H1 (cell line): ENCODE measurements at regions not wholly inside any gene's neighbourhood (a gene's known extent, or its start where the extent isn't known, plus 50 kb on each side); places are given as distances from the start of the nearest gene placed in this dataset.

Source experiments
- CTCF ChIA-PET: fragments of 300-600 bp; sonication (Branson Sonifier 250); formaldehyde crosslinking; loops from one replicate; lab custom pipeline; 2021; ENCODE audit not compliant: partially characterized antibody; lab: Charles Lee
- POLR2A ChIA-PET: fragments of 300-600 bp; sonication (Branson Sonifier 250); formaldehyde crosslinking; loops from one replicate; lab custom pipeline; 2021; ENCODE audit warnings: inconsistent platforms; ENCODE audit not compliant: partially characterized antibody; lab: Charles Lee
- DNase-seq, 2 experiments: peaks; one replicate each; pipeline versions ENCODE4 v3.0.0 to v3.0.0-alpha.2; 2010 to 2022; ENCODE audit warnings: low spot score in 2 of 2, low read depth in 1 of 2, mixed read lengths in 1 of 2
- FAIRE-seq: peaks from 2 replicates; lab custom pipeline; 2011; peaks lifted over from hg19 to GRCh38; lab: Jason Lieb, UNC
- H2AFZ ChIP-seq: 2 replicates; pipeline ENCODE4 v1.8.1; 2012; ENCODE audit warnings: low read length, inconsistent platforms
- H2AK5ac ChIP-seq: 2 replicates; pipeline ENCODE4 v1.6.1; 2013; ENCODE audit warnings: low read depth, low read length
- H2BK120ac ChIP-seq: replicated peaks from 2 replicates; pipeline ENCODE3; 2013; ENCODE audit warnings: low read depth, low read length, inconsistent platforms
- H2BK12ac ChIP-seq: 2 replicates; pipeline ENCODE4 v1.6.1; 2013; ENCODE audit warnings: low read depth, low read length
- H2BK15ac ChIP-seq: 2 replicates; pipeline ENCODE4 v1.6.1; 2013; ENCODE audit warnings: low read length
- H2BK20ac ChIP-seq: 2 replicates; pipeline ENCODE4 v1.6.1; 2013; ENCODE audit warnings: low read length
- H2BK5ac ChIP-seq: 2 replicates; pipeline ENCODE4 v1.6.1; 2013; ENCODE audit warnings: low read depth, low read length
- H3K14ac ChIP-seq: 2 replicates; pipeline ENCODE4 v1.6.1; 2013; ENCODE audit warnings: inconsistent platforms; ENCODE audit not compliant: insufficient read length
- H3K18ac ChIP-seq: 2 replicates; pipeline ENCODE4 v1.6.1; 2013; ENCODE audit warnings: low read length; ENCODE audit errors: extremely low read depth
- H3K23ac ChIP-seq: 2 replicates; pipeline ENCODE4 v1.6.1; 2013; ENCODE audit warnings: inconsistent platforms; ENCODE audit not compliant: insufficient read length
- H3K23me2 ChIP-seq: 2 replicates; pipeline ENCODE4 v1.6.1; 2013; ENCODE audit warnings: low read depth, low read length
- H3K27ac ChIP-seq: 2 replicates; pipeline ENCODE4 v1.6.1; 2011; ENCODE audit warnings: low read depth, low read length, inconsistent platforms
- H3K27me3 ChIP-seq, 4 experiments: replicated peaks in 1 of 4; 1 replicate in 1 of 4; 2 replicates in 3 of 4; pipeline versions ENCODE4 v1.6.1 to v1.8.1; 2011 to 2013; ENCODE audit warnings: low read length in 3 of 4, mild to moderate bottlenecking in 3 of 4, inconsistent platforms in 2 of 4, mixed read lengths in 2 of 4, moderate library complexity in 1 of 4; ENCODE audit not compliant: control insufficient read depth in 3 of 4, insufficient read depth in 3 of 4; ENCODE audit errors: extremely low read depth in 1 of 4
- H3K36me3 ChIP-seq, 4 experiments: 2 replicates each; pipeline versions ENCODE4 v1.6.1 to v1.8.1; 2011 to 2013; ENCODE audit warnings: mild to moderate bottlenecking in 4 of 4, low read length in 3 of 4, moderate library complexity in 2 of 4, control low read depth in 1 of 4, inconsistent platforms in 1 of 4; ENCODE audit not compliant: insufficient read depth in 4 of 4, control insufficient read depth in 2 of 4
- H3K4ac ChIP-seq: replicated peaks from 2 replicates; pipeline ENCODE3; 2013; ENCODE audit warnings: low read length, low read depth, mixed read lengths, inconsistent platforms; ENCODE audit not compliant: insufficient read length
- H3K4me1 ChIP-seq, 4 experiments: replicated peaks in 1 of 4; 1 replicate in 1 of 4; 2 replicates in 3 of 4; pipeline versions ENCODE4 v1.6.1 to v1.8.1; 2011 to 2013; ENCODE audit warnings: low read length in 3 of 4, inconsistent platforms in 2 of 4, mixed read lengths in 1 of 4; ENCODE audit not compliant: insufficient read depth in 4 of 4, control insufficient read depth in 3 of 4
- H3K4me2 ChIP-seq, 2 experiments: 2 replicates each; pipeline versions ENCODE4 v1.6.1 to v1.8.1; 2011 to 2013; ENCODE audit warnings: low read depth in 2 of 2, low read length in 2 of 2, control low read depth in 1 of 2, inconsistent platforms in 1 of 2, mild to moderate bottlenecking in 1 of 2; ENCODE audit not compliant: insufficient read depth in 1 of 2
- H3K4me3 ChIP-seq, 4 experiments: fragments of 200-600, 300-600 bp in 1 of 4; sonication (generic), shearing (Covaris generic), sonication (Bioruptor Twin) in 1 of 4; 2 replicates each; pipeline versions ENCODE4 v1.5.1 to v1.8.1; 2011 to 2016; ENCODE audit warnings: low read length in 4 of 4, low read depth in 3 of 4, control low read depth in 2 of 4, inconsistent platforms in 2 of 4, mild to moderate bottlenecking in 2 of 4, mixed read lengths in 1 of 4, moderate library complexity in 1 of 4; ENCODE audit not compliant: insufficient read depth in 2 of 4; ENCODE audit errors: extremely low read depth in 1 of 4
- H3K56ac ChIP-seq: replicated peaks from 2 replicates; pipeline ENCODE3; 2013; ENCODE audit warnings: low read depth, mild to moderate bottlenecking, mixed read lengths, low read length, inconsistent platforms; ENCODE audit not compliant: insufficient read length
- H3K79me1 ChIP-seq: 2 replicates; pipeline ENCODE4 v1.6.1; 2013; ENCODE audit warnings: low read depth, low read length, control low read depth
- H3K79me2 ChIP-seq, 2 experiments: 2 replicates each; pipeline versions ENCODE4 v1.6.1 to v1.8.1; 2012 to 2013; ENCODE audit warnings: low read length in 2 of 2, mild to moderate bottlenecking in 2 of 2, inconsistent platforms in 1 of 2; ENCODE audit not compliant: insufficient read depth in 2 of 2, control insufficient read depth in 1 of 2
- H3K9ac ChIP-seq, 4 experiments: replicated peaks in 1 of 4; 1 replicate in 1 of 4; 2 replicates in 3 of 4; pipeline versions ENCODE4 v1.6.1 to v1.8.1; 2011 to 2013; ENCODE audit warnings: low read depth in 3 of 4, low read length in 3 of 4, control low read depth in 2 of 4, mild to moderate bottlenecking in 2 of 4, moderate library complexity in 2 of 4, inconsistent platforms in 1 of 4; ENCODE audit errors: extremely low read depth in 1 of 4
- H3K9me3 ChIP-seq, 2 experiments: 2 replicates each; pipeline versions ENCODE4 v1.6.1 to v1.8.1; 2012 to 2013; ENCODE audit warnings: mild to moderate bottlenecking in 2 of 2, moderate library complexity in 2 of 2, control low read depth in 1 of 2, inconsistent platforms in 1 of 2, low read depth in 1 of 2, low read length in 1 of 2, mixed read lengths in 1 of 2; ENCODE audit not compliant: insufficient read depth in 2 of 2
- H4K20me1 ChIP-seq, 2 experiments: replicated peaks in 1 of 2; 2 replicates each; pipeline versions ENCODE3 to v1.8.1; 2011 to 2013; ENCODE audit warnings: inconsistent platforms in 2 of 2, low read length in 2 of 2, mild to moderate bottlenecking in 1 of 2; ENCODE audit not compliant: insufficient read depth in 2 of 2, control insufficient read depth in 1 of 2
- H4K5ac ChIP-seq: 2 replicates; pipeline ENCODE4 v1.6.1; 2013; ENCODE audit warnings: low read length, low read depth, mixed read lengths, inconsistent platforms; ENCODE audit not compliant: insufficient read length
- H4K8ac ChIP-seq: 2 replicates; pipeline ENCODE4 v1.8.0; 2013; ENCODE audit warnings: mild to moderate bottlenecking, moderate library complexity, low read length, inconsistent platforms; ENCODE audit not compliant: insufficient read depth; ENCODE audit errors: extremely low read depth
- H4K91ac ChIP-seq: replicated peaks from 2 replicates; pipeline ENCODE3; 2013; ENCODE audit warnings: low read length, mixed read lengths, inconsistent platforms; ENCODE audit not compliant: insufficient read length
- CREB1 ChIP-seq: IDR thresholded peaks from 2 replicates; pipeline ENCODE4 v1.6.1; 2012; ENCODE audit warnings: inconsistent platforms
- KDM5A ChIP-seq: fragments of 200-600 bp; IDR thresholded peaks from 2 replicates; pipeline ENCODE4 v1.7.1; 2012; ENCODE audit warnings: mild to moderate bottlenecking, low read length, inconsistent platforms, mixed read lengths
- PHF8 ChIP-seq: fragments of 200-600 bp; sonication (generic); conservative IDR thresholded peaks from 2 replicates; pipeline ENCODE4 v1.7.1; 2012; ENCODE audit warnings: low read depth, mild to moderate bottlenecking, inconsistent platforms, low read length, moderate library complexity
- SIN3A ChIP-seq, 2 experiments: IDR thresholded peaks in 1 of 2; conservative IDR thresholded peaks in 1 of 2; 2 replicates each; pipeline ENCODE4 v1.6.1; 2011 to 2012; ENCODE audit warnings: low read length in 2 of 2, improper control_type of control experiment in 1 of 2, low read depth in 1 of 2, mild to moderate bottlenecking in 1 of 2
- WGBS, 2 experiments: shearing (Covaris generic) in 1 of 2; methylation state at CpG; one replicate each; pipeline versions ENCODE4 v1.1.6 to v1.1.7; 2013 to 2015; ENCODE audit warnings: low lambda C conversion rate in 2 of 2, mixed read lengths in 2 of 2, inconsistent platforms in 1 of 2, low coverage in 1 of 2, missing lambda C conversion rate in 1 of 2; ENCODE audit not compliant: insufficient replicate concordance in 2 of 2, insufficient coverage in 1 of 2, insufficient read length in 1 of 2; ENCODE audit errors: extremely low coverage in 1 of 2, missing lambda C conversion rate in 1 of 2; 5-methylcytosine and 5-hydroxymethylcytosine counted together
- TF ChIP-seq, protein P1 (sequence below), 3 experiments: IDR thresholded peaks; 1 replicate in 2 of 3; 2 replicates in 1 of 3; pipeline versions ENCODE4 v1.5.1 to v1.6.1; 2011; ENCODE audit warnings: low read length in 3 of 3, mild to moderate bottlenecking in 3 of 3, inconsistent platforms in 2 of 3, low read depth in 1 of 3, moderate library complexity in 1 of 3; ENCODE audit not compliant: insufficient read depth in 1 of 3; ENCODE audit errors: control extremely low read depth in 1 of 3
- TF ChIP-seq, protein P2 (sequence below): IDR thresholded peaks from 2 replicates; pipeline ENCODE4 v1.6.1; 2012; ENCODE audit warnings: low read length, inconsistent platforms
- TF ChIP-seq, protein P3 (sequence below): IDR thresholded peaks from 2 replicates; pipeline ENCODE4 v1.6.1; 2012; ENCODE audit warnings: inconsistent platforms

DNA sequence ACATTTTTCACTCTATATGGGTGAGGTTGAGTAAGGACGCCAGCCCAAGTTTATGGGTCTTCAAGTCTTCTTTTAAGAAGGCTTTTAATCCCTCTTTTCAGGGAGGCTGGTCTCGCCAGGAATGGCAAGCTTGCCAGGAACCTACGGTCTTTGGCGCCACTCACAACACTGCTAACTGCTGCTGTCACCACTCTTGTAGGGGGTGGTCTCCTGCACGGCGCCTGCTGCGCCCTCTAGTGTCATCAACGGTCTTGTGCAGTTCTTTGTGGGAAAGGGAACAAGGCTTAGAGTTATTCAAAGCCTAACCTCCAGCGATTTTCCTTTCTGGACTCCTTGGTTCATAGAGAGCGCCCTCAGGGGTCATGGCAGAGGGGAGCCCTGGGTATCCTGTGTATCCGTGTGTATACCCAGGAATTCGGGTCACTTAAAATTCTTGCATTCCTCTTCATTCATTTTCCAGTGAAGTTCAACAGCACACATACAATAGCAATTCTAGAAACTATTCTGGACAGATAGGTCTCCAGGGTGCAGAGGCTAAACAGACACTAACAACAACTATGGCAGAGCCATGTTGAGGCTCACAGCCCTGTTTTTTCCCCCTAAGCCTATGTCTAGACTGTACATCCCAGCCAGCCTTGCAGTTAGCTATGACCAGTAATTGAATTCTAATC lies 392.8 kb upstream of the CAMK1G start:
- ChIA-PET POLR2A (interaction anchor here (0.6 kb wide), 1 partner anchor 9 kb away, joined by 4 read pairs; no protein-coding TSS in a partner anchor), CTCF (interaction anchor here (0.6 to 4.8 kb wide), 32 partner anchors 8 to 894 kb away, joined by 3 to 36 read pairs (median 3); no protein-coding TSS in a partner anchor)
- H4K91ac ChIP-seq, result no peak overlapping the region
- H3K14ac ChIP-seq, result no peak overlapping the region
- no peaks in the 10 kb centered on the region for H3K79me2 ChIP-seq
- no peak overlapping the region for H4K5ac ChIP-seq
- no peaks in the 10 kb centered on the region for H3K27me3 ChIP-seq
- 15% methylated on average over 12 of the region's 12 CpGs; no CpG with 5 or more reads in 1 of the 2 experiments for WGBS, 2 experiments
- H3K36me3 ChIP-seq, result peaks cover 0 to 3% (median 1%) of the 10 kb centered on the region in 4 experiments; a peak in 2 of 8 replicates
- H2AFZ ChIP-seq, result peak overlapping the region; percentile 86; the same call in 1 of the 2 replicates
- peak; percentile 68 to 84 for DNase-seq
- H3K27ac ChIP-seq, result no peak overlapping the region
- H2BK12ac ChIP-seq, result no peak overlapping the region
- peak overlapping the region; percentile 62; the same call in 1 of the 2 replicates for H2BK5ac ChIP-seq
- H2BK20ac ChIP-seq, result 0 out of 2 replicates have a peak overlapping the region, but pooled peaks have one; percentile 50
- H3K4me1 ChIP-seq, result peaks cover 0 to 12% (median 6%) of the 10 kb centered on the region in 4 experiments; a peak in 4 of 7 replicates
- H3K9me3 ChIP-seq, result peaks cover 10 to 11% of the 10 kb centered on the region in 2 experiments
- no peak overlapping the region for H3K23ac ChIP-seq
- no peak overlapping the region for H2AK5ac ChIP-seq
- H3K4ac ChIP-seq, result no peak overlapping the region
- H3K18ac ChIP-seq, result no peak overlapping the region
- H4K8ac ChIP-seq, result no peak overlapping the region
- H3K79me1 ChIP-seq, result no peaks in the 10 kb centered on the region
- no peak overlapping the region for H3K56ac ChIP-seq
- no peak overlapping the region for H3K4me2 ChIP-seq
- no peak overlapping the region for H2BK120ac ChIP-seq
- H3K4me3 ChIP-seq, result no peak overlapping the region
- no peak overlapping the region for H3K9ac ChIP-seq
- H2BK15ac ChIP-seq, result no peak overlapping the region
- no peaks in the 10 kb centered on the region for H4K20me1 ChIP-seq
- H3K23me2 ChIP-seq, result no peaks in the 10 kb centered on the region
- peak; percentile 93 for FAIRE-seq
- TF ChIP-seq, protein P1, sequence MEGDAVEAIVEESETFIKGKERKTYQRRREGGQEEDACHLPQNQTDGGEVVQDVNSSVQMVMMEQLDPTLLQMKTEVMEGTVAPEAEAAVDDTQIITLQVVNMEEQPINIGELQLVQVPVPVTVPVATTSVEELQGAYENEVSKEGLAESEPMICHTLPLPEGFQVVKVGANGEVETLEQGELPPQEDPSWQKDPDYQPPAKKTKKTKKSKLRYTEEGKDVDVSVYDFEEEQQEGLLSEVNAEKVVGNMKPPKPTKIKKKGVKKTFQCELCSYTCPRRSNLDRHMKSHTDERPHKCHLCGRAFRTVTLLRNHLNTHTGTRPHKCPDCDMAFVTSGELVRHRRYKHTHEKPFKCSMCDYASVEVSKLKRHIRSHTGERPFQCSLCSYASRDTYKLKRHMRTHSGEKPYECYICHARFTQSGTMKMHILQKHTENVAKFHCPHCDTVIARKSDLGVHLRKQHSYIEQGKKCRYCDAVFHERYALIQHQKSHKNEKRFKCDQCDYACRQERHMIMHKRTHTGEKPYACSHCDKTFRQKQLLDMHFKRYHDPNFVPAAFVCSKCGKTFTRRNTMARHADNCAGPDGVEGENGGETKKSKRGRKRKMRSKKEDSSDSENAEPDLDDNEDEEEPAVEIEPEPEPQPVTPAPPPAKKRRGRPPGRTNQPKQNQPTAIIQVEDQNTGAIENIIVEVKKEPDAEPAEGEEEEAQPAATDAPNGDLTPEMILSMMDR (IDR thresholded peaks at IDR 0.05; ENCODE audit: control extremely low read depth in 1 of 3, insufficient read depth in 1 of 3, low read depth in 1 of 3, low read length in 3 of 3), result peak; percentile 89 to 98 (median 95)
- TF ChIP-seq CREB1, result 0 out of 2 replicates have a peak, but pooled peaks have one; percentile 28
- TF ChIP-seq, protein P2, sequence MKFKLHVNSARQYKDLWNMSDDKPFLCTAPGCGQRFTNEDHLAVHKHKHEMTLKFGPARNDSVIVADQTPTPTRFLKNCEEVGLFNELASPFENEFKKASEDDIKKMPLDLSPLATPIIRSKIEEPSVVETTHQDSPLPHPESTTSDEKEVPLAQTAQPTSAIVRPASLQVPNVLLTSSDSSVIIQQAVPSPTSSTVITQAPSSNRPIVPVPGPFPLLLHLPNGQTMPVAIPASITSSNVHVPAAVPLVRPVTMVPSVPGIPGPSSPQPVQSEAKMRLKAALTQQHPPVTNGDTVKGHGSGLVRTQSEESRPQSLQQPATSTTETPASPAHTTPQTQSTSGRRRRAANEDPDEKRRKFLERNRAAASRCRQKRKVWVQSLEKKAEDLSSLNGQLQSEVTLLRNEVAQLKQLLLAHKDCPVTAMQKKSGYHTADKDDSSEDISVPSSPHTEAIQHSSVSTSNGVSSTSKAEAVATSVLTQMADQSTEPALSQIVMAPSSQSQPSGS, result 0 out of 2 replicates have a peak, but pooled peaks have one; percentile 54
- no peak for TF ChIP-seq SIN3A (conservative IDR thresholded peaks at IDR 0.05 in 1 of 2, IDR thresholded peaks at IDR 0.05 in 1 of 2; ENCODE audit: low read depth in 1 of 2, low read length in 2 of 2)
- no peak for TF ChIP-seq PHF8
- TF ChIP-seq, protein P3, sequence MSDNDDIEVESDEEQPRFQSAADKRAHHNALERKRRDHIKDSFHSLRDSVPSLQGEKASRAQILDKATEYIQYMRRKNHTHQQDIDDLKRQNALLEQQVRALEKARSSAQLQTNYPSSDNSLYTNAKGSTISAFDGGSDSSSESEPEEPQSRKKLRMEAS, result peak; percentile 40; the same call in 1 of the 2 replicates
- TF ChIP-seq KDM5A, result no peak
